Prostate gland (tissue), 2 donors: ENCODE measurements at regions not wholly inside any gene's neighbourhood (a gene's known extent, or its start where the extent isn't known, plus 50 kb on each side); places are given as distances from the start of the nearest gene placed in this dataset.

Source experiments
- CTCF ChIP-seq, 4 experiments: fragments of 200-600 bp in 2 of 4; fragments of 450-650 bp in 2 of 4; sonication (generic) in 2 of 4; IDR thresholded peaks; 1 replicate in 3 of 4; 2 replicates in 1 of 4; pipeline ENCODE4 v1.5.1; 2016 to 2019; ENCODE audit warnings: antibody characterized with exemption in 4 of 4, mild to moderate bottlenecking in 2 of 4, moderate library complexity in 2 of 4
- POLR2AphosphoS5 ChIP-seq: sonication (generic); formaldehyde crosslinking; IDR thresholded peaks from one replicate; pipeline ENCODE4 v1.6.1; 2017; ENCODE audit warnings: antibody characterized with exemption

- TF ChIP-seq CTCF (IDR thresholded peaks at IDR 0.05) (no peak), POLR2AphosphoS5 (no peak)
These were observed 425.6 kb upstream of the MEF2C start for GRCh38 chr5:89308606-89309040.
